ENCODE measurements at regions not wholly inside any gene's neighbourhood (a gene's known extent, or its start where the extent isn't known, plus 50 kb on each side); places are given as distances from the start of the nearest gene placed in this dataset.

GRCh38 chrX:27915617-27916016 lies 65.6 kb downstream of the DCAF8L1 start (continued):
- TF ChIP-seq, protein P1, sequence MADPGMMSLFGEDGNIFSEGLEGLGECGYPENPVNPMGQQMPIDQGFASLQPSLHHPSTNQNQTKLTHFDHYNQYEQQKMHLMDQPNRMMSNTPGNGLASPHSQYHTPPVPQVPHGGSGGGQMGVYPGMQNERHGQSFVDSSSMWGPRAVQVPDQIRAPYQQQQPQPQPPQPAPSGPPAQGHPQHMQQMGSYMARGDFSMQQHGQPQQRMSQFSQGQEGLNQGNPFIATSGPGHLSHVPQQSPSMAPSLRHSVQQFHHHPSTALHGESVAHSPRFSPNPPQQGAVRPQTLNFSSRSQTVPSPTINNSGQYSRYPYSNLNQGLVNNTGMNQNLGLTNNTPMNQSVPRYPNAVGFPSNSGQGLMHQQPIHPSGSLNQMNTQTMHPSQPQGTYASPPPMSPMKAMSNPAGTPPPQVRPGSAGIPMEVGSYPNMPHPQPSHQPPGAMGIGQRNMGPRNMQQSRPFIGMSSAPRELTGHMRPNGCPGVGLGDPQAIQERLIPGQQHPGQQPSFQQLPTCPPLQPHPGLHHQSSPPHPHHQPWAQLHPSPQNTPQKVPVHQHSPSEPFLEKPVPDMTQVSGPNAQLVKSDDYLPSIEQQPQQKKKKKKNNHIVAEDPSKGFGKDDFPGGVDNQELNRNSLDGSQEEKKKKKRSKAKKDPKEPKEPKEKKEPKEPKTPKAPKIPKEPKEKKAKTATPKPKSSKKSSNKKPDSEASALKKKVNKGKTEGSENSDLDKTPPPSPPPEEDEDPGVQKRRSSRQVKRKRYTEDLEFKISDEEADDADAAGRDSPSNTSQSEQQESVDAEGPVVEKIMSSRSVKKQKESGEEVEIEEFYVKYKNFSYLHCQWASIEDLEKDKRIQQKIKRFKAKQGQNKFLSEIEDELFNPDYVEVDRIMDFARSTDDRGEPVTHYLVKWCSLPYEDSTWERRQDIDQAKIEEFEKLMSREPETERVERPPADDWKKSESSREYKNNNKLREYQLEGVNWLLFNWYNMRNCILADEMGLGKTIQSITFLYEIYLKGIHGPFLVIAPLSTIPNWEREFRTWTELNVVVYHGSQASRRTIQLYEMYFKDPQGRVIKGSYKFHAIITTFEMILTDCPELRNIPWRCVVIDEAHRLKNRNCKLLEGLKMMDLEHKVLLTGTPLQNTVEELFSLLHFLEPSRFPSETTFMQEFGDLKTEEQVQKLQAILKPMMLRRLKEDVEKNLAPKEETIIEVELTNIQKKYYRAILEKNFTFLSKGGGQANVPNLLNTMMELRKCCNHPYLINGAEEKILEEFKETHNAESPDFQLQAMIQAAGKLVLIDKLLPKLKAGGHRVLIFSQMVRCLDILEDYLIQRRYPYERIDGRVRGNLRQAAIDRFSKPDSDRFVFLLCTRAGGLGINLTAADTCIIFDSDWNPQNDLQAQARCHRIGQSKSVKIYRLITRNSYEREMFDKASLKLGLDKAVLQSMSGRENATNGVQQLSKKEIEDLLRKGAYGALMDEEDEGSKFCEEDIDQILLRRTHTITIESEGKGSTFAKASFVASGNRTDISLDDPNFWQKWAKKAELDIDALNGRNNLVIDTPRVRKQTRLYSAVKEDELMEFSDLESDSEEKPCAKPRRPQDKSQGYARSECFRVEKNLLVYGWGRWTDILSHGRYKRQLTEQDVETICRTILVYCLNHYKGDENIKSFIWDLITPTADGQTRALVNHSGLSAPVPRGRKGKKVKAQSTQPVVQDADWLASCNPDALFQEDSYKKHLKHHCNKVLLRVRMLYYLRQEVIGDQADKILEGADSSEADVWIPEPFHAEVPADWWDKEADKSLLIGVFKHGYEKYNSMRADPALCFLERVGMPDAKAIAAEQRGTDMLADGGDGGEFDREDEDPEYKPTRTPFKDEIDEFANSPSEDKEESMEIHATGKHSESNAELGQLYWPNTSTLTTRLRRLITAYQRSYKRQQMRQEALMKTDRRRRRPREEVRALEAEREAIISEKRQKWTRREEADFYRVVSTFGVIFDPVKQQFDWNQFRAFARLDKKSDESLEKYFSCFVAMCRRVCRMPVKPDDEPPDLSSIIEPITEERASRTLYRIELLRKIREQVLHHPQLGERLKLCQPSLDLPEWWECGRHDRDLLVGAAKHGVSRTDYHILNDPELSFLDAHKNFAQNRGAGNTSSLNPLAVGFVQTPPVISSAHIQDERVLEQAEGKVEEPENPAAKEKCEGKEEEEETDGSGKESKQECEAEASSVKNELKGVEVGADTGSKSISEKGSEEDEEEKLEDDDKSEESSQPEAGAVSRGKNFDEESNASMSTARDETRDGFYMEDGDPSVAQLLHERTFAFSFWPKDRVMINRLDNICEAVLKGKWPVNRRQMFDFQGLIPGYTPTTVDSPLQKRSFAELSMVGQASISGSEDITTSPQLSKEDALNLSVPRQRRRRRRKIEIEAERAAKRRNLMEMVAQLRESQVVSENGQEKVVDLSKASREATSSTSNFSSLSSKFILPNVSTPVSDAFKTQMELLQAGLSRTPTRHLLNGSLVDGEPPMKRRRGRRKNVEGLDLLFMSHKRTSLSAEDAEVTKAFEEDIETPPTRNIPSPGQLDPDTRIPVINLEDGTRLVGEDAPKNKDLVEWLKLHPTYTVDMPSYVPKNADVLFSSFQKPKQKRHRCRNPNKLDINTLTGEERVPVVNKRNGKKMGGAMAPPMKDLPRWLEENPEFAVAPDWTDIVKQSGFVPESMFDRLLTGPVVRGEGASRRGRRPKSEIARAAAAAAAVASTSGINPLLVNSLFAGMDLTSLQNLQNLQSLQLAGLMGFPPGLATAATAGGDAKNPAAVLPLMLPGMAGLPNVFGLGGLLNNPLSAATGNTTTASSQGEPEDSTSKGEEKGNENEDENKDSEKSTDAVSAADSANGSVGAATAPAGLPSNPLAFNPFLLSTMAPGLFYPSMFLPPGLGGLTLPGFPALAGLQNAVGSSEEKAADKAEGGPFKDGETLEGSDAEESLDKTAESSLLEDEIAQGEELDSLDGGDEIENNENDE (IDR thresholded peaks at IDR 0.05; ENCODE audit: insufficient replicate concordance, low read length): no peak
- TF ChIP-seq, protein P2, sequence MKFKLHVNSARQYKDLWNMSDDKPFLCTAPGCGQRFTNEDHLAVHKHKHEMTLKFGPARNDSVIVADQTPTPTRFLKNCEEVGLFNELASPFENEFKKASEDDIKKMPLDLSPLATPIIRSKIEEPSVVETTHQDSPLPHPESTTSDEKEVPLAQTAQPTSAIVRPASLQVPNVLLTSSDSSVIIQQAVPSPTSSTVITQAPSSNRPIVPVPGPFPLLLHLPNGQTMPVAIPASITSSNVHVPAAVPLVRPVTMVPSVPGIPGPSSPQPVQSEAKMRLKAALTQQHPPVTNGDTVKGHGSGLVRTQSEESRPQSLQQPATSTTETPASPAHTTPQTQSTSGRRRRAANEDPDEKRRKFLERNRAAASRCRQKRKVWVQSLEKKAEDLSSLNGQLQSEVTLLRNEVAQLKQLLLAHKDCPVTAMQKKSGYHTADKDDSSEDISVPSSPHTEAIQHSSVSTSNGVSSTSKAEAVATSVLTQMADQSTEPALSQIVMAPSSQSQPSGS (IDR thresholded peaks at IDR 0.05; ENCODE audit: low read length): no peak
- TF ChIP-seq TAF1 (IDR thresholded peaks at IDR 0.05; ENCODE audit: low read depth, low read length): no peak
- TF ChIP-seq SIRT6 (IDR thresholded peaks at IDR 0.05; ENCODE audit: low read length): no peak
- TF ChIP-seq NANOG (IDR thresholded peaks at IDR 0.05; ENCODE audit: insufficient read depth, low read depth, low read length, poor library complexity, severe bottlenecking): no peak
- TF ChIP-seq HDAC2 (IDR thresholded peaks at IDR 0.05; ENCODE audit: borderline replicate concordance in 1 of 2, low read depth in 2 of 2, low read length in 2 of 2): no peak

Data from H1 (cell line).